ENCODE measurements at regions not wholly inside any gene's neighbourhood (a gene's known extent, or its start where the extent isn't known, plus 50 kb on each side); places are given as distances from the start of the nearest gene placed in this dataset.

DNA sequence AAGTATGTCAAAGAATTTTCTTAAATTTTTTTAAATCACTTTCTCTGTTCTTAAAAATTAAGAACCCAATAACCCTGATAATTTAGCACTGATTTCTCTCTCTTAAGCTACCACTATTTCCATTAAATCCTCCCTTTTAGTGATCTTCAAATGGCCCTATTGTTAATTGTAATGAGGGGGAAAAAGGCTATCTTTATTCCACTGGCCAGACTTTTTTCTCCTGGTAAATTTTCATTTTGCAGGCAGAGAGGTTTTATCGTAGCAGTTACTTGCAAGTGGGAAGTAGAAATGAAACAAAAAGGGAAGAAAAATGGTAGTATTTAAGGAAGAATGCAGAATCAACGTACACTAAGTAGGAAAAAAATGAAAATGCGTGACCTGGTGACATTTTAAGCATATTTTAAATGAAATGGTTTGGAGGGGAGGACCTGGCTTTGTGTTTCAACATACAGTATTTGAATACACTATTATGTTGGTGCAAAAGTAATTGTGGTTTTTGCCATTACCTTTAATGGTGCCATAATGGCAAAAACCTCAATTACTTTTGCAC, 224.9 kb downstream of the TANC2 start:
- no TSS peak for BruUV-seq (replicated peaks)
- CTCF ChIA-PET, result no interaction called here
- no peaks in the 10 kb centered on the region for H3K4me1 Mint-ChIP-seq (ENCODE audit: low read depth, unreplicated experiment)

DNA sequence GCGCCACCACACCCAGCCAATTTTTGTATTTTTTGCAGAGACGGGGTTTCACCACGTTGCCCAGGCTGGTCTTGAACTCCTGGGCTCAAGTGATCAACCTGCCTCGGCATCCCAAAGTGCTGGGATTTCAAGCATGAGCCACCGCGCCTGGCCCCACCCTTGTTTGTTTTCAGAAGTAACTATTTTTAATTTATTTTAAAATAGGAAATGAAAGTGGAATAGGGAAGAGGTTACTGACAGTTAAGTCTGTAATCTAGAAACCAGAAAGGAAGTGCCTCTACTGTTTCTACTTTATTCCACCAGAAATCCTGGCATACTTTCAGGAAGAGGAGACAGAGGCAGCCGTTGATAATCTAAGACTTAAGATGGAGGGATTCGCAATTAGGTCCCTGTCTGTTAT, 225.6 kb downstream of the TANC2 start:
- Mint-ChIP-seq H3K4me1 (ENCODE audit: low read depth, unreplicated experiment) (no peaks in the 10 kb centered on the region), H3K27me3 (ENCODE audit: unreplicated experiment) (no peaks in the 10 kb centered on the region), H3K27ac (ENCODE audit: unreplicated experiment) (no peak overlapping the region), H3K36me3 (ENCODE audit: insufficient read depth, unreplicated experiment) (no peaks in the 10 kb centered on the region), H3K9me3 (ENCODE audit: low read depth, unreplicated experiment) (no peaks in the 10 kb centered on the region), H3K4me3 (ENCODE audit: low read depth, unreplicated experiment) (no peak overlapping the region)
- DNase-seq, result no peak
- intact Hi-C loops (cut with micrococcal nuclease; ENCODE audit: unreplicated experiment), result no loop called here
- no TSS peak for BruUV-seq (replicated peaks)
- CTCF ChIA-PET, result no interaction called here
- TF ChIP-seq, protein P1, sequence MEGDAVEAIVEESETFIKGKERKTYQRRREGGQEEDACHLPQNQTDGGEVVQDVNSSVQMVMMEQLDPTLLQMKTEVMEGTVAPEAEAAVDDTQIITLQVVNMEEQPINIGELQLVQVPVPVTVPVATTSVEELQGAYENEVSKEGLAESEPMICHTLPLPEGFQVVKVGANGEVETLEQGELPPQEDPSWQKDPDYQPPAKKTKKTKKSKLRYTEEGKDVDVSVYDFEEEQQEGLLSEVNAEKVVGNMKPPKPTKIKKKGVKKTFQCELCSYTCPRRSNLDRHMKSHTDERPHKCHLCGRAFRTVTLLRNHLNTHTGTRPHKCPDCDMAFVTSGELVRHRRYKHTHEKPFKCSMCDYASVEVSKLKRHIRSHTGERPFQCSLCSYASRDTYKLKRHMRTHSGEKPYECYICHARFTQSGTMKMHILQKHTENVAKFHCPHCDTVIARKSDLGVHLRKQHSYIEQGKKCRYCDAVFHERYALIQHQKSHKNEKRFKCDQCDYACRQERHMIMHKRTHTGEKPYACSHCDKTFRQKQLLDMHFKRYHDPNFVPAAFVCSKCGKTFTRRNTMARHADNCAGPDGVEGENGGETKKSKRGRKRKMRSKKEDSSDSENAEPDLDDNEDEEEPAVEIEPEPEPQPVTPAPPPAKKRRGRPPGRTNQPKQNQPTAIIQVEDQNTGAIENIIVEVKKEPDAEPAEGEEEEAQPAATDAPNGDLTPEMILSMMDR (IDR thresholded peaks at IDR 0.05; ENCODE audit: unreplicated experiment), result no peak

More for the DNA sequence above, 224.9 kb downstream of the TANC2 start:
- intact Hi-C loops (cut with micrococcal nuclease; ENCODE audit: unreplicated experiment), result no loop called here
- TF ChIP-seq, protein P1 (IDR thresholded peaks at IDR 0.05; ENCODE audit: unreplicated experiment), result no peak
- no peak for DNase-seq
- Mint-ChIP-seq H3K36me3 (ENCODE audit: insufficient read depth, unreplicated experiment) (no peaks in the 10 kb centered on the region), H3K9me3 (ENCODE audit: low read depth, unreplicated experiment) (no peaks in the 10 kb centered on the region), H3K4me3 (ENCODE audit: low read depth, unreplicated experiment) (no peak overlapping the region), H3K27me3 (ENCODE audit: unreplicated experiment) (no peaks in the 10 kb centered on the region), H3K27ac (ENCODE audit: unreplicated experiment) (no peak overlapping the region)

DNA sequence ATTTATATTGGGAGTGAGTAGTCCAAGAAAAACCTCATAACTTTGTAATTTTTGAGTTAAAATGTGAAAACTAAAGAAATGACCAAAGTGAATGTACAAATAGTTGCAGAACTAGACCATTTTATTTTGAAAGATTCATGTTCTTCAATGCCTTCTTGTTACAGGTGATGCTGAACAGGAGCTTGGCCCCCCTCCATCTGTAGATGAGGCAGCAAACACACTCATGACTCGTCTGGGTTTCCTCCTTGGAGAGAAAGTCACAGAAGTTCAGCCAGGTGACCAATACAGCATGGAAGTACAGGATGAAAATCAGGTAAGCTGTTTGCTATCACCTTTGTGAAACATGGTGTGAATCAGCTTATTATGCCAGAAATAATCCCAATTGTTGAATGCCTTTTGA, 227.8 kb downstream of the TANC2 start:
- intact Hi-C loops (cut with micrococcal nuclease; ENCODE audit: unreplicated experiment), result no loop called here
- Mint-ChIP-seq H3K4me1 (ENCODE audit: low read depth, unreplicated experiment) (no peaks in the 10 kb centered on the region), H3K27ac (ENCODE audit: unreplicated experiment) (no peak overlapping the region), H3K36me3 (ENCODE audit: insufficient read depth, unreplicated experiment) (no peaks in the 10 kb centered on the region), H3K4me3 (ENCODE audit: low read depth, unreplicated experiment) (no peak overlapping the region), H3K9me3 (ENCODE audit: low read depth, unreplicated experiment) (no peaks in the 10 kb centered on the region), H3K27me3 (ENCODE audit: unreplicated experiment) (no peaks in the 10 kb centered on the region)
- TF ChIP-seq, protein P1 (IDR thresholded peaks at IDR 0.05; ENCODE audit: unreplicated experiment), result no peak
- CTCF ChIA-PET, result no interaction called here
- no peak for DNase-seq
- BruUV-seq (replicated peaks), result no TSS peak

DNA sequence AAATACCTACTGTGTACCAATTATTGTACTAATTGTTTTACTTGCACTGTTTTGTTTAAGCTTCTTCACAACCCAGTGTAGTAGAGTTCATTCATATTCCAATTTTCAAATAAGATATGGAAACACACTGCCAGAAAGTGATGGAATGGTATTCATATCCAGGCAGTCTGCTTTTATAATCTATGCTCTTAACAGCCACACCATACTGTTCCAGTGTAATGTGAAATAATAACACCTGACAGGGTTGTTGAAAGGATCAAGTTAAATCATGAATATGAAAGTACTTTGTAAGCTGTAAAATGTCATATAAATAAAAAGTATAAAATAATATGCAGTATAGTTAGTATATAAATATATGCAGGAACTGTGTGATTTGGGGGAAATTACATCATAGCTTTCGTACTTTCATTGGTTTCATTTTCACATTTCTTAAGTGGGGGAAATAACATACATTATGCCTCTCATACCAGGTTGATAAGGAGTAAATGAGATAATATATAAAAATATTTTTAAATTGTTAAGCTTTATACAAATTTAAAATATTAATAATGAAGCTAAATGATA, 230.8 kb downstream of the TANC2 start:
- DNase-seq, result no peak
- CTCF ChIA-PET, result no interaction called here
- TF ChIP-seq, protein P1 (IDR thresholded peaks at IDR 0.05; ENCODE audit: unreplicated experiment), result no peak
- H3K4me3 Mint-ChIP-seq (ENCODE audit: low read depth, unreplicated experiment), result no peak overlapping the region
- no peaks in the 10 kb centered on the region for H3K36me3 Mint-ChIP-seq (ENCODE audit: insufficient read depth, unreplicated experiment)
- BruUV-seq (replicated peaks), result no TSS peak
- intact Hi-C loops (cut with micrococcal nuclease; ENCODE audit: unreplicated experiment), result no loop called here
- H3K9me3 Mint-ChIP-seq (ENCODE audit: low read depth, unreplicated experiment), result no peaks in the 10 kb centered on the region
- H3K27me3 Mint-ChIP-seq (ENCODE audit: unreplicated experiment), result no peaks in the 10 kb centered on the region
- no peaks in the 10 kb centered on the region for H3K4me1 Mint-ChIP-seq (ENCODE audit: low read depth, unreplicated experiment)
- H3K27ac Mint-ChIP-seq (ENCODE audit: unreplicated experiment), result no peak overlapping the region
